HL-60 (cell line): ENCODE measurements at regions not wholly inside any gene's neighbourhood (a gene's known extent, or its start where the extent isn't known, plus 50 kb on each side); places are given as distances from the start of the nearest gene placed in this dataset.

Experiments used
- POLR2AphosphoS5 ChIP-seq: IDR thresholded peaks from 2 replicates; pipeline ENCODE4 v1.6.1; 2012; ENCODE audit warnings: low read depth
- REST ChIP-seq: IDR thresholded peaks from 2 replicates; pipeline ENCODE4 v1.6.1; 2012; ENCODE audit warnings: low read depth; ENCODE audit not compliant: insufficient replicate concordance
- TF ChIP-seq, protein P1 (sequence below): IDR thresholded peaks from one replicate; pipeline ENCODE4 v1.5.1; 2011; ENCODE audit warnings: low read length, control low read depth, inconsistent platforms; ENCODE audit not compliant: insufficient read depth

GRCh38 chr5:85545129-85545528 lies 1072.6 kb upstream of the COX7C start:
- TF ChIP-seq, protein P1, sequence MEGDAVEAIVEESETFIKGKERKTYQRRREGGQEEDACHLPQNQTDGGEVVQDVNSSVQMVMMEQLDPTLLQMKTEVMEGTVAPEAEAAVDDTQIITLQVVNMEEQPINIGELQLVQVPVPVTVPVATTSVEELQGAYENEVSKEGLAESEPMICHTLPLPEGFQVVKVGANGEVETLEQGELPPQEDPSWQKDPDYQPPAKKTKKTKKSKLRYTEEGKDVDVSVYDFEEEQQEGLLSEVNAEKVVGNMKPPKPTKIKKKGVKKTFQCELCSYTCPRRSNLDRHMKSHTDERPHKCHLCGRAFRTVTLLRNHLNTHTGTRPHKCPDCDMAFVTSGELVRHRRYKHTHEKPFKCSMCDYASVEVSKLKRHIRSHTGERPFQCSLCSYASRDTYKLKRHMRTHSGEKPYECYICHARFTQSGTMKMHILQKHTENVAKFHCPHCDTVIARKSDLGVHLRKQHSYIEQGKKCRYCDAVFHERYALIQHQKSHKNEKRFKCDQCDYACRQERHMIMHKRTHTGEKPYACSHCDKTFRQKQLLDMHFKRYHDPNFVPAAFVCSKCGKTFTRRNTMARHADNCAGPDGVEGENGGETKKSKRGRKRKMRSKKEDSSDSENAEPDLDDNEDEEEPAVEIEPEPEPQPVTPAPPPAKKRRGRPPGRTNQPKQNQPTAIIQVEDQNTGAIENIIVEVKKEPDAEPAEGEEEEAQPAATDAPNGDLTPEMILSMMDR: no peak
- TF ChIP-seq POLR2AphosphoS5: no peak
- no peak for TF ChIP-seq REST
